Esophagus muscularis mucosa (tissue), 4 donors: ENCODE measurements at regions not wholly inside any gene's neighbourhood (a gene's known extent, or its start where the extent isn't known, plus 50 kb on each side); places are given as distances from the start of the nearest gene placed in this dataset.

ENCODE experiments used
- EP300 ChIP-seq: sonication (generic); formaldehyde crosslinking; IDR thresholded peaks from one replicate; pipeline ENCODE4 v1.6.1; 2017; ENCODE audit warnings: antibody characterized with exemption
- POLR2A ChIP-seq: fragments of 450-650 bp; IDR thresholded peaks from one replicate; pipeline ENCODE4 v1.6.1; 2017; ENCODE audit warnings: antibody characterized with exemption, moderate library complexity, mild to moderate bottlenecking, low read depth
- POLR2AphosphoS5 ChIP-seq, 2 donors: sonication (generic); formaldehyde crosslinking; IDR thresholded peaks; one replicate each; pipeline ENCODE4 v1.6.1; 2017; ENCODE audit warnings: antibody characterized with exemption in 2 of 2
- TF ChIP-seq, protein P1 (sequence below), 3 experiments: fragments of 200-600 bp in 2 of 3; fragments of 450-650 bp in 1 of 3; sonication (generic) in 2 of 3; IDR thresholded peaks; one replicate each; pipeline ENCODE4 v1.5.1; 2017 to 2019; ENCODE audit warnings: antibody characterized with exemption in 3 of 3, mild to moderate bottlenecking in 2 of 3, moderate library complexity in 1 of 3

DNA sequence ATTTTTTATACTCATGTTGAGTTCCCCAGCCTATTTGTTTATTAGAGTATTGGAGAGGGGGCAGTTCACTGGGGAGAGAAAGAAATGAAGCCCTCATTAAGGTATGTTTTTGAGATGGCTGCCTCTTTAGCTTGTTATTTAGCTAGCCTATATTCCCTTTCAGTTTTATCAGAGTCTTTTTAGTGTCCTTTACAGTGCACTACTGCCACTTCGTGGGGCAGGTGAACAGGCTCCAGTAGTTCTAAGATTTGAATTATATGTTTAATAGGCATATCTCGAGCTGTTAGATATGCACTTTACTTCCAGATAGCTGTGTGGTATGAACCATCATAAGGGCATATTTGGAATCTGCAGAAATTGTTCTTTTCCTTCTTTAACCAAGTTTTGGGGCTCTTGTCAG lies 482.2 kb downstream of the KDM5D start:
- no peak for TF ChIP-seq POLR2A
- TF ChIP-seq, protein P1, sequence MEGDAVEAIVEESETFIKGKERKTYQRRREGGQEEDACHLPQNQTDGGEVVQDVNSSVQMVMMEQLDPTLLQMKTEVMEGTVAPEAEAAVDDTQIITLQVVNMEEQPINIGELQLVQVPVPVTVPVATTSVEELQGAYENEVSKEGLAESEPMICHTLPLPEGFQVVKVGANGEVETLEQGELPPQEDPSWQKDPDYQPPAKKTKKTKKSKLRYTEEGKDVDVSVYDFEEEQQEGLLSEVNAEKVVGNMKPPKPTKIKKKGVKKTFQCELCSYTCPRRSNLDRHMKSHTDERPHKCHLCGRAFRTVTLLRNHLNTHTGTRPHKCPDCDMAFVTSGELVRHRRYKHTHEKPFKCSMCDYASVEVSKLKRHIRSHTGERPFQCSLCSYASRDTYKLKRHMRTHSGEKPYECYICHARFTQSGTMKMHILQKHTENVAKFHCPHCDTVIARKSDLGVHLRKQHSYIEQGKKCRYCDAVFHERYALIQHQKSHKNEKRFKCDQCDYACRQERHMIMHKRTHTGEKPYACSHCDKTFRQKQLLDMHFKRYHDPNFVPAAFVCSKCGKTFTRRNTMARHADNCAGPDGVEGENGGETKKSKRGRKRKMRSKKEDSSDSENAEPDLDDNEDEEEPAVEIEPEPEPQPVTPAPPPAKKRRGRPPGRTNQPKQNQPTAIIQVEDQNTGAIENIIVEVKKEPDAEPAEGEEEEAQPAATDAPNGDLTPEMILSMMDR (IDR thresholded peaks at IDR 0.05): no peak
- no peak for TF ChIP-seq POLR2AphosphoS5 (IDR thresholded peaks at IDR 0.05)
- TF ChIP-seq EP300: no peak
